GM12865 (cell line): ENCODE measurements at regions not wholly inside any gene's neighbourhood (a gene's known extent, or its start where the extent isn't known, plus 50 kb on each side); places are given as distances from the start of the nearest gene placed in this dataset.

Experiments
- DNase-seq: peaks from one replicate; pipeline ENCODE4 v3.0.0; 2010; ENCODE audit warnings: low read depth
- H3K4me3 ChIP-seq: 2 replicates; pipeline ENCODE4 v1.5.1; 2011; ENCODE audit warnings: mild to moderate bottlenecking, low read depth, low read length, control low read depth
- TF ChIP-seq, protein P1 (sequence below): IDR thresholded peaks from 2 replicates; pipeline ENCODE4 v1.5.1; 2011; ENCODE audit warnings: low read length, control low read depth, low read depth, inconsistent platforms; ENCODE audit not compliant: insufficient read depth; ENCODE audit errors: missing control alignments

DNA sequence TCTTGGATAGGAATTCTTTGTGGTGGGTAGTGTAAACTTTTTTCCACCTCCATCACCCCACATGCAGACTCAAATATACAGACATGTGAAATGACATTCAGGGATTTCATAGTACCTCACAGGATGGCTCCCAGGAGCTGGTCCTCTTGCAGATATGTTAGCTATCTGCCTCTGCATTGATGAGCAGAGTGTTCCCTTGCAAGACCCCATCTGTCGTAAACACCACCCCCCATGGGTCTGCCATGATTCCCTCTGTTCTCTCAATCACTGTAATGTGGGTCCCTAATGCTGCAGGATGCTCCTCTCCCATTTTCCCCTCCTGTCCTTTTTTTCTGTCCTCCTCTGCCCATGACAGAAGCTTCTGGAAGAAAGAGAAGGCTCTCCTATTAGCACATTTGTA lies 391.2 kb upstream of the PODXL start:
- no peak overlapping the region for H3K4me3 ChIP-seq
- TF ChIP-seq, protein P1, sequence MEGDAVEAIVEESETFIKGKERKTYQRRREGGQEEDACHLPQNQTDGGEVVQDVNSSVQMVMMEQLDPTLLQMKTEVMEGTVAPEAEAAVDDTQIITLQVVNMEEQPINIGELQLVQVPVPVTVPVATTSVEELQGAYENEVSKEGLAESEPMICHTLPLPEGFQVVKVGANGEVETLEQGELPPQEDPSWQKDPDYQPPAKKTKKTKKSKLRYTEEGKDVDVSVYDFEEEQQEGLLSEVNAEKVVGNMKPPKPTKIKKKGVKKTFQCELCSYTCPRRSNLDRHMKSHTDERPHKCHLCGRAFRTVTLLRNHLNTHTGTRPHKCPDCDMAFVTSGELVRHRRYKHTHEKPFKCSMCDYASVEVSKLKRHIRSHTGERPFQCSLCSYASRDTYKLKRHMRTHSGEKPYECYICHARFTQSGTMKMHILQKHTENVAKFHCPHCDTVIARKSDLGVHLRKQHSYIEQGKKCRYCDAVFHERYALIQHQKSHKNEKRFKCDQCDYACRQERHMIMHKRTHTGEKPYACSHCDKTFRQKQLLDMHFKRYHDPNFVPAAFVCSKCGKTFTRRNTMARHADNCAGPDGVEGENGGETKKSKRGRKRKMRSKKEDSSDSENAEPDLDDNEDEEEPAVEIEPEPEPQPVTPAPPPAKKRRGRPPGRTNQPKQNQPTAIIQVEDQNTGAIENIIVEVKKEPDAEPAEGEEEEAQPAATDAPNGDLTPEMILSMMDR = no peak
- no peak for DNase-seq

GRCh38 chr7:131945957-131946544 lies 389.6 kb upstream of the PODXL start:
- no peak for DNase-seq
- TF ChIP-seq, protein P1 = no peak
- H3K4me3 ChIP-seq = no peak overlapping the region

GRCh38 chr7:131945313-131945911 lies 389.0 kb upstream of the PODXL start:
- no peak overlapping the region for H3K4me3 ChIP-seq
- DNase-seq = peak; percentile 42
- TF ChIP-seq, protein P1 = peak; percentile 80

- H3K4me3 ChIP-seq = no peak overlapping the region
- TF ChIP-seq, protein P1 = no peak
- no peak for DNase-seq
These were observed 388.2 kb upstream of the PODXL start for GRCh38 chr7:131944556-131945069.

DNA sequence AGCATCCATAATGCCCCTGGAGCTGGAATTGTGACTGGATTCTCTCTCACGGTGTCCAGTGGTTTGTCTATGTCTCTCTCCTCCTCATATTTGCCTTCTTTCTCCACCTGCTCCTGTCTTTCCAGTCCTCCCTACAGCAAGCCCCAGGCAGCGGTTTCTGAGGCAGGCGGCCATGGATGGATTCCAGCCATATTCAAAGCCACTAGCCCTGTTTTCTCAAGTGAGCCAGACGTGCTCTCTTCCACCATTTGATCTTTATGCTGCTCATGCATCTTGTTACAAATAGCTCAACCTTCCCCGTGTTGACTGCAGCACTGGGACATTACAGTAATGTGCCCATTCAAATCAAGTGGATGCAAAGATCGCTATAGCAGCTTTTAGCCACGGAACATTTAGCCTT lies 387.2 kb upstream of the PODXL start:
- no peak for DNase-seq
- no peak overlapping the region for H3K4me3 ChIP-seq
- TF ChIP-seq, protein P1 = no peak

- DNase-seq = no peak
- TF ChIP-seq, protein P1 = no peak
- H3K4me3 ChIP-seq = no peak overlapping the region
These were observed 386.8 kb upstream of the PODXL start for GRCh38 chr7:131943211-131943610.
